ENCODE measurements at regions not wholly inside any gene's neighbourhood (a gene's known extent, or its start where the extent isn't known, plus 50 kb on each side); places are given as distances from the start of the nearest gene placed in this dataset.

DNA sequence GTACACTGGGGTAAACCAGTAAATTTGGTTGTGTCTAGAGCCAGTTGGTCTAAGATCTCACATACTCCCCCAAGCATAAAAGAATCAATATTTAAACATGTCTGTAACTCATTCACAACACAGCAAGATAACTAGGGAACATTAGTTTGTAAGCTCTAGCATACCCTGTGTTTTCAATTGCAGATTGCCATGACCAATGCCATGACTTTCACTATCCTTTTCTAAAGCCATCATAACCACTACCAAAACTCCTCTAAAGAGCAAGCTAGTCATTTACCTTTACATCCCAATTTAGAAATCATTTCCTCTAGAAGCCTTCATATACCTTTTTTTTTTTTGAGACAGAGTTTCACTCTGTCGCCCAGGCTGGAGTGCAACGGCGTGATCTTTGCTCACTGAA lies 56.5 kb upstream of the PLA2G4A start:
- TF ChIP-seq EP300 (IDR thresholded peaks at IDR 0.05; ENCODE audit: borderline replicate concordance in 1 of 2, low read depth in 2 of 2, low read length in 2 of 2) (no peak), FOSL1 (IDR thresholded peaks at IDR 0.05; ENCODE audit: insufficient read depth, low read depth, low read length) (no peak), RBBP5 (IDR thresholded peaks at IDR 0.05; ENCODE audit: borderline replicate concordance, low read depth, low read length) (no peak), GABPA (IDR thresholded peaks at IDR 0.05; ENCODE audit: borderline replicate concordance, insufficient read depth, low read length) (no peak), EZH2 (IDR thresholded peaks at IDR 0.05; ENCODE audit: low read depth, low read length, severe bottlenecking) (no peak), NANOG (IDR thresholded peaks at IDR 0.05; ENCODE audit: insufficient read depth, low read depth, low read length, poor library complexity, severe bottlenecking) (no peak)
- TF ChIP-seq, protein P1, sequence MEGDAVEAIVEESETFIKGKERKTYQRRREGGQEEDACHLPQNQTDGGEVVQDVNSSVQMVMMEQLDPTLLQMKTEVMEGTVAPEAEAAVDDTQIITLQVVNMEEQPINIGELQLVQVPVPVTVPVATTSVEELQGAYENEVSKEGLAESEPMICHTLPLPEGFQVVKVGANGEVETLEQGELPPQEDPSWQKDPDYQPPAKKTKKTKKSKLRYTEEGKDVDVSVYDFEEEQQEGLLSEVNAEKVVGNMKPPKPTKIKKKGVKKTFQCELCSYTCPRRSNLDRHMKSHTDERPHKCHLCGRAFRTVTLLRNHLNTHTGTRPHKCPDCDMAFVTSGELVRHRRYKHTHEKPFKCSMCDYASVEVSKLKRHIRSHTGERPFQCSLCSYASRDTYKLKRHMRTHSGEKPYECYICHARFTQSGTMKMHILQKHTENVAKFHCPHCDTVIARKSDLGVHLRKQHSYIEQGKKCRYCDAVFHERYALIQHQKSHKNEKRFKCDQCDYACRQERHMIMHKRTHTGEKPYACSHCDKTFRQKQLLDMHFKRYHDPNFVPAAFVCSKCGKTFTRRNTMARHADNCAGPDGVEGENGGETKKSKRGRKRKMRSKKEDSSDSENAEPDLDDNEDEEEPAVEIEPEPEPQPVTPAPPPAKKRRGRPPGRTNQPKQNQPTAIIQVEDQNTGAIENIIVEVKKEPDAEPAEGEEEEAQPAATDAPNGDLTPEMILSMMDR (IDR thresholded peaks at IDR 0.05; ENCODE audit: control extremely low read depth in 1 of 3, insufficient read depth in 1 of 3, low read depth in 1 of 3, low read length in 3 of 3) = no peak

Data from H1 (cell line).